ENCODE measurements at regions not wholly inside any gene's neighbourhood (a gene's known extent, or its start where the extent isn't known, plus 50 kb on each side); places are given as distances from the start of the nearest gene placed in this dataset.

DNA sequence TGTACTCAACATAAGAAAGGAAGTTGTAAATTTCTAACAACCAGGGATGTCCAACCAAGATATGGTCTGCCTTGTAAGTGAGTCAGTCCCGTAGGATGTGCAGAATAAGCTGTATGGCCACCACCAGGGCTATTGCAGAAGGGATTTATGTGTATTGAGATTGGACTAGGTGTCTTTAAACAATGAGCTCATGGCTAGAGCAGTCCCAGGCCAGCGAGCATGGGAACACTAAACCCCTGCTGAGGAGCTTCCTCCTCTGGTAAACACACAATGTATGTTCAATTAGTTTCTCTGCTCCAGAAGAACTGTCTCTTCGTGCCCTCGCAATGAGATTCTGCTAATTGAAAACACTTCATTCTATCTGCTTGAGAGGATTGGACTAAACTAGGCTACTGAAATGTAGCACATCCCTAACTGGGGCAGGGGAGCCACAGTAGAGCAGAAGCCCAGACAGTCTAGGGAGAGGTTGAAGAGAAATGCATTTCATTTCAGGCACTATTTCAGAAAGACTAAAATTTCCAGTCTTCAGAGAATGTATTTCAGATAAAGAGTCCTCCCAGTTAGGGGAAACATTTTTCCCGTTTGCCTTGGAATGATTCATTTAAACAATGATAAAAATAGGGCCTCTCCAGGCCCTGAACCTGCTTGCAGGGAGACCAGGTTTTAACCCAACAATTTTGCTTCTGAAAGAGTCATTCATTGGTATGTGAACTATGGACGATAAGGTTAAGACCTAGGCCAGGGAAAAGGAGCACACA is 154.7 kb downstream of the FAM114A2 start:
- Histone ChIP-seq H3K4me3 (no peak overlapping the region), H3K27ac (no peak overlapping the region)

DNA sequence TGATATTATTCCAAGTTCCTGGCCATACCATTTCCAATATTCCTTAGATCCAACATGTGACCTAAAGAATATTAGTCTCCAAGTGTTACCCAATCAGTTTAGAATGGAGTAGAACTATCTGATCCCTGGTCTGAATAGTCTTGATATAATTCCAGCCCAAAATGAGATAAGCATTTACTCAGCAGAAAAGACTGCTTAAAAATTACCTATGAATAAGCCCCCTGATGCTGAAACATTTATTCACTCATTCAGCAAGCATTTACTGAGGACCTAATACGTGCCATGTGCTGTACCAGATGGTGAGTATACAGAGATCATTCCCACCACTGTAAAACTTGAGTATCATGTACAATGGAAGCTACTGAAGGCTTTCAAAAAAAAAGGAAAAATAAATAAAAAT is 157.0 kb downstream of the FAM114A2 start:
- Histone ChIP-seq H3K27ac (no peak overlapping the region), H3K4me3 (no peak overlapping the region)

DNA sequence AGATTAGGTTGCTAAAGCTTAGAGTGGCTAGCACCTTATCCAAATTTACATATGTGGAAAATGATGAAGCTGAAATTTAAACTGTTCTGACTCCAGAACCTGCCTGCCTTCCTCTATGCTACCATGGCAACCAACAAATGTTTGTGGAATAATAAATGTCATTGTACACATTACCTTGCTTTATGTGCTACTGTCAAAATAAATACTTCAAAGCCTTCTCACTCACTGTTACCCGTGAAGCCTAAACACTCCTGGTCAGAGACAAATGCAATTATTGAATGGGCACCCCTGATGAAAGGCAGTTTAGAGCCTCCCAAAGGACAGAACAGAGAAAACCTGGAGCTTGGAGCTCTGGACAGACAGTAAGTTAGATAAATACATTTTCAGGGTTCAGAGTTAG is 158.6 kb downstream of the FAM114A2 start:
- H3K27ac ChIP-seq, result no peak overlapping the region

DNA sequence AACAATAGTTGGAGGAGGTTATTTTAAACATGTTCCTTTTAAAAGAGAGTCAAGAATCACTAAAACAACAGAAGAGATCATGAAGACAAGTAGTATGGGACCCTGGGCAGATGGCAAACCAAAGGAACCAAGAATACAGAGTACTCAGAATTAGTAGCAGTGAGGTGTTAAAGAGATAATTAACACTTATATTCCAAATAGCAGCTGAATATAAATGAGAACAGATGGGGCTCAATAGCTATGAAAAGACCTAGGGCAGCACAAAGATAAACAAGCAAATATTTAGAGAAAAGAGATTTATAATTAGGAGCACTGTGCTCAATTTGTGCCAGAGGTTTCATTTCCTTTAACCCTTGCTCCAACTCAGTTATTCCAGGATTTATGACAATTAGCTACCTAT is 159.1 kb downstream of the FAM114A2 start:
- Histone ChIP-seq H3K27ac (no peak overlapping the region), H3K4me3 (no peak overlapping the region)

More for the DNA sequence above, 158.6 kb downstream of the FAM114A2 start:
- no peak overlapping the region for H3K4me3 ChIP-seq

DNA sequence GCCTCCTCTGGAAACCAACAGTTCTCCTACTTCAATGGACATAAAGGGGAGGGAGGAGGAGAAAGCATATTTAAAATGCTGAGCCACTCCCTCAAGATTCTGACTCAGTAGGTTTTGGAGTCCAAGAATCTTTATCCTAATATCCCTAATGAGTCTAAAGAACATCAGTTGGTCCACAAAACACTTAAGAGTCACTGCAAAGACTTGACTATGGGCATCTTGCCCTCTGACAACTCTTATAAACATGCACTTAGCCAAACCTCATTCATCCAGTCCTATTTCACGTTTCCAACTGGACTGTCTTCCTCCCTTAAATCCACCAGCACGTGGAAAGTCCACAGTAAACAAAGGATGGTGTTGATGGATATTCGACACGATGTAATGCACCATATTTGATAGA is 172.5 kb downstream of the FAM114A2 start:
- Histone ChIP-seq H3K27ac (no peak overlapping the region), H3K4me3 (no peak overlapping the region)

DNA sequence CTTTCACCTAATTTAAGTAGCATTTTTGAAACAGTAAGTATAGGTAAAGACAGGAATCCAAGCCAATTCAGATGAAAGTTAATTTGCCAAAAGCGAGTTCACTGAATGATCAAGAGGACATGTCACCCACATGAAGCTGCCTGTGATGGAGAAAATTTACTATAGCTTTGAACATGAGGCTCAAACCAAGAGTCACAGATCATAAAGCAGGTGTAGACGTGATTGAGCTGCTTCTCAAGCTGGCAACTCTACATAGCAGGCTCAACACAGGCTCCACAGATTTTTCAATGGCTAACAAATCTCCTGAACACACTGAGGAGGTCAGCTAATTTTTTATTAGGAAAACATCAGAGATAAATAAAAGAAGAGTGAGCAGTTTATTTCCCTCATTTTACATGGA is 173.7 kb downstream of the FAM114A2 start:
- Histone ChIP-seq H3K4me3 (no peak overlapping the region), H3K27ac (no peak overlapping the region)

DNA sequence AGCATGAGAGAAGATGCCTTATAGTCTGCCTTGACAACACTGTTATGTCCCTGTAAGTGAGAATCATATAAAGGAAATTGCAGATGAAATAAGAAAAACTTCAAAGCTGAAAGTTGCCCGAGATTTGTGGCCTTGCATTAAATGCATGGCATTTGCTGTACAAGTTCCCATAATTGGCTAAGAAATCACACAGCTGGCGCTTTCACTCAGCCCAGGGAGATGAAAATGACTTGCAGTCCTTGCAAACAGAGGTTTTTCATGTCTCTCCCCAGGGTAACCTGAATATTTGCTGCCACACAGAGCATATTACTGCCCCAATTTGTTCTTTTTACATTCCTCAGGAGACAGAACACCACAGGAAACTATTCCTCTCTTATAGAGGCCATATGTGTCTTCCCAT is 174.8 kb downstream of the FAM114A2 start:
- no peak overlapping the region for H3K4me3 ChIP-seq
- no peak overlapping the region for H3K27ac ChIP-seq
